ENCODE measurements at regions not wholly inside any gene's neighbourhood (a gene's known extent, or its start where the extent isn't known, plus 50 kb on each side); places are given as distances from the start of the nearest gene placed in this dataset.

DNA sequence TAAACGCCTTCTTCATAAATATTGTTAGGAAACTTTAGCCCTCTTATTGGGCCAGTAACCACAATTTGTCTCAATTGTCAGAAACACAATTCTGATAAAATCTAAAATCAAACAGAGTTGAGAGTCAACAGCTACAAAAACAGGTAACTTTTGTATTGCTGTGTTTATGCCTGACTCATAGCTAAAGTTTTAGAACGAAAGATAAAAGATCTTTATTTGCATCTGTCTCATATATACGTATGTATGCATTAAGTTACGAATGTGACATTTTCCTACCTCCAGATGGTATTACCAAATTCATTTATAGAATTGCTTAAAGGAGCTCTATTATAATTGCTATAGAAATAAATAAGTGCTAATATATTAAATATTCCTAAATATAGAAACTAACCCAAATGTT is 887.9 kb upstream of the NDST4 start (continued):
- TF ChIP-seq POLR2AphosphoS5 (IDR thresholded peaks at IDR 0.05; ENCODE audit: low read depth): no peak
- no peak for TF ChIP-seq EZH2phosphoT487 (IDR thresholded peaks at IDR 0.05; ENCODE audit: unreplicated experiment)

DNA sequence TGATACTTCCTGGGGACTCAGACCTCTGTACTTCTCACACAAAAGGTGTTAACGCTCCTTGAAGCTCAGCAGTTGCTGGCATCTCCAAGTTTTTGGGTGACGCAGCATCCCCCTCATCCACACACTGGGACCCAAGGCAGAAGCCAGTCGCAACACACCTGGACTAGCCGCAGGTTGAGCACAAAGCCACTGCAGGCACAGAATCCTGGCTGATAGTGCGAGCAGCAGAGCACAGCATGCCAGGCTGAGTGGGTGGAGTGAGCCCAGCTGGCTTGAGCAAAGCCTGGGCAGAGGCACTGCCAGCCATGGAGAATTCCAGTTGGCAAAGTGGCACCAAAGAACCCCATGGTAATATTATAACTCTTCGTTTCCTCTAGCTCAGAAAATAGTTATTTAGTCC is 873.2 kb upstream of the NDST4 start:
- no peaks in the 10 kb centered on the region for H3K27me3 Mint-ChIP-seq (ENCODE audit: insufficient read depth, low read depth, poor library complexity)
- no peaks in the 10 kb centered on the region for H3K4me1 ChIP-seq (ENCODE audit: insufficient read depth)
- no peaks in the 10 kb centered on the region for H3K4me1 Mint-ChIP-seq
- no peak overlapping the region for H3K27ac Mint-ChIP-seq
- no peaks in the 10 kb centered on the region for H3K79me2 ChIP-seq (replicated peaks; ENCODE audit: insufficient read depth)
- H3K9me2 ChIP-seq (ENCODE audit: insufficient read depth): no peaks in the 10 kb centered on the region
- H3K27ac ChIP-seq (ENCODE audit: low read depth): no peak overlapping the region
- H2AFZ ChIP-seq: no peak overlapping the region
- peaks cover 32% of the 10 kb centered on the region for H3K36me3 Mint-ChIP-seq (ENCODE audit: low read depth)
- H3K4me3 ChIP-seq: no peak overlapping the region
- H3K4me2 ChIP-seq: no peak overlapping the region
- H3F3A ChIP-seq (replicated peaks; ENCODE audit: low read depth): no peaks in the 10 kb centered on the region
- no peaks in the 10 kb centered on the region for H3K27me3 ChIP-seq (ENCODE audit: insufficient read depth)
- no peak for TF ChIP-seq STAT1 (IDR thresholded peaks at IDR 0.05; ENCODE audit: unreplicated experiment)
- TF ChIP-seq EZH2phosphoT487 (IDR thresholded peaks at IDR 0.05; ENCODE audit: unreplicated experiment): no peak
- no peak for TF ChIP-seq JUNB (IDR thresholded peaks at IDR 0.05; ENCODE audit: unreplicated experiment)
- TF ChIP-seq EZH2 (IDR thresholded peaks at IDR 0.05; ENCODE audit: low read depth, unreplicated experiment): no peak
- TF ChIP-seq, protein P1, sequence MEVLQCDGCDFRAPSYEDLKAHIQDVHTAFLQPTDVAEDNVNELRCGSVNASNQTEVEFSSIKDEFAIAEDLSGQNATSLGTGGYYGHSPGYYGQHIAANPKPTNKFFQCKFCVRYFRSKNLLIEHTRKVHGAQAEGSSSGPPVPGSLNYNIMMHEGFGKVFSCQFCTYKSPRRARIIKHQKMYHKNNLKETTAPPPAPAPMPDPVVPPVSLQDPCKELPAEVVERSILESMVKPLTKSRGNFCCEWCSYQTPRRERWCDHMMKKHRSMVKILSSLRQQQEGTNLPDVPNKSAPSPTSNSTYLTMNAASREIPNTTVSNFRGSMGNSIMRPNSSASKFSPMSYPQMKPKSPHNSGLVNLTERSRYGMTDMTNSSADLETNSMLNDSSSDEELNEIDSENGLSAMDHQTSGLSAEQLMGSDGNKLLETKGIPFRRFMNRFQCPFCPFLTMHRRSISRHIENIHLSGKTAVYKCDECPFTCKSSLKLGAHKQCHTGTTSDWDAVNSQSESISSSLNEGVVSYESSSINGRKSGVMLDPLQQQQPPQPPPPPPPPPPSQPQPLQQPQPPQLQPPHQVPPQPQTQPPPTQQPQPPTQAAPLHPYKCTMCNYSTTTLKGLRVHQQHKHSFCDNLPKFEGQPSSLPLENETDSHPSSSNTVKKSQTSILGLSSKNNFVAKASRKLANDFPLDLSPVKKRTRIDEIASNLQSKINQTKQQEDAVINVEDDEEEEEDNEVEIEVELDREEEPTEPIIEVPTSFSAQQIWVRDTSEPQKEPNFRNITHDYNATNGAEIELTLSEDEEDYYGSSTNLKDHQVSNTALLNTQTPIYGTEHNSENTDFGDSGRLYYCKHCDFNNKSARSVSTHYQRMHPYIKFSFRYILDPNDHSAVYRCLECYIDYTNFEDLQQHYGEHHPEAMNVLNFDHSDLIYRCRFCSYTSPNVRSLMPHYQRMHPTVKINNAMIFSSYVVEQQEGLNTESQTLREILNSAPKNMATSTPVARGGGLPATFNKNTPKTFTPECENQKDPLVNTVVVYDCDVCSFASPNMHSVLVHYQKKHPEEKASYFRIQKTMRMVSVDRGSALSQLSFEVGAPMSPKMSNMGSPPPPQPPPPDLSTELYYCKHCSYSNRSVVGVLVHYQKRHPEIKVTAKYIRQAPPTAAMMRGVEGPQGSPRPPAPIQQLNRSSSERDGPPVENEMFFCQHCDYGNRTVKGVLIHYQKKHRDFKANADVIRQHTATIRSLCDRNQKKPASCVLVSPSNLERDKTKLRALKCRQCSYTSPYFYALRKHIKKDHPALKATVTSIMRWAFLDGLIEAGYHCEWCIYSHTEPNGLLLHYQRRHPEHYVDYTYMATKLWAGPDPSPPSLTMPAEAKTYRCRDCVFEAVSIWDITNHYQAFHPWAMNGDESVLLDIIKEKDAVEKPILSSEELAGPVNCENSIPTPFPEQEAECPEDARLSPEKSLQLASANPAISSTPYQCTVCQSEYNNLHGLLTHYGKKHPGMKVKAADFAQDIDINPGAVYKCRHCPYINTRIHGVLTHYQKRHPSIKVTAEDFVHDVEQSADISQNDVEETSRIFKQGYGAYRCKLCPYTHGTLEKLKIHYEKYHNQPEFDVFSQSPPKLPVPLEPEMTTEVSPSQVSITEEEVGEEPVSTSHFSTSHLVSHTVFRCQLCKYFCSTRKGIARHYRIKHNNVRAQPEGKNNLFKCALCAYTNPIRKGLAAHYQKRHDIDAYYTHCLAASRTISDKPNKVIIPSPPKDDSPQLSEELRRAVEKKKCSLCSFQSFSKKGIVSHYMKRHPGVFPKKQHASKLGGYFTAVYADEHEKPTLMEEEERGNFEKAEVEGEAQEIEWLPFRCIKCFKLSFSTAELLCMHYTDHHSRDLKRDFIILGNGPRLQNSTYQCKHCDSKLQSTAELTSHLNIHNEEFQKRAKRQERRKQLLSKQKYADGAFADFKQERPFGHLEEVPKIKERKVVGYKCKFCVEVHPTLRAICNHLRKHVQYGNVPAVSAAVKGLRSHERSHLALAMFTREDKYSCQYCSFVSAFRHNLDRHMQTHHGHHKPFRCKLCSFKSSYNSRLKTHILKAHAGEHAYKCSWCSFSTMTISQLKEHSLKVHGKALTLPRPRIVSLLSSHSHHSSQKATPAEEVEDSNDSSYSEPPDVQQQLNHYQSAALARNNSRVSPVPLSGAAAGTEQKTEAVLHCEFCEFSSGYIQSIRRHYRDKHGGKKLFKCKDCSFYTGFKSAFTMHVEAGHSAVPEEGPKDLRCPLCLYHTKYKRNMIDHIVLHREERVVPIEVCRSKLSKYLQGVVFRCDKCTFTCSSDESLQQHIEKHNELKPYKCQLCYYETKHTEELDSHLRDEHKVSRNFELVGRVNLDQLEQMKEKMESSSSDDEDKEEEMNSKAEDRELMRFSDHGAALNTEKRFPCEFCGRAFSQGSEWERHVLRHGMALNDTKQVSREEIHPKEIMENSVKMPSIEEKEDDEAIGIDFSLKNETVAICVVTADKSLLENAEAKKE (CRISPR knock-in tag; IDR thresholded peaks at IDR 0.05): no peak
- no peak for TF ChIP-seq POLR2AphosphoS5 (IDR thresholded peaks at IDR 0.05; ENCODE audit: low read depth)
- no peak for TF ChIP-seq NANOG (IDR thresholded peaks at IDR 0.05; ENCODE audit: borderline replicate concordance)
- TF ChIP-seq ZNF114 (CRISPR knock-in tag; IDR thresholded peaks at IDR 0.05): no peak
- TF ChIP-seq CREB1 (CRISPR knock-in tag; IDR thresholded peaks at IDR 0.05; ENCODE audit: low read depth): no peak
- TF ChIP-seq, protein P2, sequence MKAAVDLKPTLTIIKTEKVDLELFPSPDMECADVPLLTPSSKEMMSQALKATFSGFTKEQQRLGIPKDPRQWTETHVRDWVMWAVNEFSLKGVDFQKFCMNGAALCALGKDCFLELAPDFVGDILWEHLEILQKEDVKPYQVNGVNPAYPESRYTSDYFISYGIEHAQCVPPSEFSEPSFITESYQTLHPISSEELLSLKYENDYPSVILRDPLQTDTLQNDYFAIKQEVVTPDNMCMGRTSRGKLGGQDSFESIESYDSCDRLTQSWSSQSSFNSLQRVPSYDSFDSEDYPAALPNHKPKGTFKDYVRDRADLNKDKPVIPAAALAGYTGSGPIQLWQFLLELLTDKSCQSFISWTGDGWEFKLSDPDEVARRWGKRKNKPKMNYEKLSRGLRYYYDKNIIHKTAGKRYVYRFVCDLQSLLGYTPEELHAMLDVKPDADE (IDR thresholded peaks at IDR 0.05): no peak
- TF ChIP-seq ZNF331 (CRISPR knock-in tag; IDR thresholded peaks at IDR 0.05; ENCODE audit: low read depth): no peak
- TF ChIP-seq, protein P3, sequence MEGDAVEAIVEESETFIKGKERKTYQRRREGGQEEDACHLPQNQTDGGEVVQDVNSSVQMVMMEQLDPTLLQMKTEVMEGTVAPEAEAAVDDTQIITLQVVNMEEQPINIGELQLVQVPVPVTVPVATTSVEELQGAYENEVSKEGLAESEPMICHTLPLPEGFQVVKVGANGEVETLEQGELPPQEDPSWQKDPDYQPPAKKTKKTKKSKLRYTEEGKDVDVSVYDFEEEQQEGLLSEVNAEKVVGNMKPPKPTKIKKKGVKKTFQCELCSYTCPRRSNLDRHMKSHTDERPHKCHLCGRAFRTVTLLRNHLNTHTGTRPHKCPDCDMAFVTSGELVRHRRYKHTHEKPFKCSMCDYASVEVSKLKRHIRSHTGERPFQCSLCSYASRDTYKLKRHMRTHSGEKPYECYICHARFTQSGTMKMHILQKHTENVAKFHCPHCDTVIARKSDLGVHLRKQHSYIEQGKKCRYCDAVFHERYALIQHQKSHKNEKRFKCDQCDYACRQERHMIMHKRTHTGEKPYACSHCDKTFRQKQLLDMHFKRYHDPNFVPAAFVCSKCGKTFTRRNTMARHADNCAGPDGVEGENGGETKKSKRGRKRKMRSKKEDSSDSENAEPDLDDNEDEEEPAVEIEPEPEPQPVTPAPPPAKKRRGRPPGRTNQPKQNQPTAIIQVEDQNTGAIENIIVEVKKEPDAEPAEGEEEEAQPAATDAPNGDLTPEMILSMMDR (conservative IDR thresholded peaks at IDR 0.05; ENCODE audit: low read depth in 2 of 2): no peak
- TF ChIP-seq, protein P4, sequence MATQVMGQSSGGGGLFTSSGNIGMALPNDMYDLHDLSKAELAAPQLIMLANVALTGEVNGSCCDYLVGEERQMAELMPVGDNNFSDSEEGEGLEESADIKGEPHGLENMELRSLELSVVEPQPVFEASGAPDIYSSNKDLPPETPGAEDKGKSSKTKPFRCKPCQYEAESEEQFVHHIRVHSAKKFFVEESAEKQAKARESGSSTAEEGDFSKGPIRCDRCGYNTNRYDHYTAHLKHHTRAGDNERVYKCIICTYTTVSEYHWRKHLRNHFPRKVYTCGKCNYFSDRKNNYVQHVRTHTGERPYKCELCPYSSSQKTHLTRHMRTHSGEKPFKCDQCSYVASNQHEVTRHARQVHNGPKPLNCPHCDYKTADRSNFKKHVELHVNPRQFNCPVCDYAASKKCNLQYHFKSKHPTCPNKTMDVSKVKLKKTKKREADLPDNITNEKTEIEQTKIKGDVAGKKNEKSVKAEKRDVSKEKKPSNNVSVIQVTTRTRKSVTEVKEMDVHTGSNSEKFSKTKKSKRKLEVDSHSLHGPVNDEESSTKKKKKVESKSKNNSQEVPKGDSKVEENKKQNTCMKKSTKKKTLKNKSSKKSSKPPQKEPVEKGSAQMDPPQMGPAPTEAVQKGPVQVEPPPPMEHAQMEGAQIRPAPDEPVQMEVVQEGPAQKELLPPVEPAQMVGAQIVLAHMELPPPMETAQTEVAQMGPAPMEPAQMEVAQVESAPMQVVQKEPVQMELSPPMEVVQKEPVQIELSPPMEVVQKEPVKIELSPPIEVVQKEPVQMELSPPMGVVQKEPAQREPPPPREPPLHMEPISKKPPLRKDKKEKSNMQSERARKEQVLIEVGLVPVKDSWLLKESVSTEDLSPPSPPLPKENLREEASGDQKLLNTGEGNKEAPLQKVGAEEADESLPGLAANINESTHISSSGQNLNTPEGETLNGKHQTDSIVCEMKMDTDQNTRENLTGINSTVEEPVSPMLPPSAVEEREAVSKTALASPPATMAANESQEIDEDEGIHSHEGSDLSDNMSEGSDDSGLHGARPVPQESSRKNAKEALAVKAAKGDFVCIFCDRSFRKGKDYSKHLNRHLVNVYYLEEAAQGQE (IDR thresholded peaks at IDR 0.05; ENCODE audit: unreplicated experiment): no peak
- H4K20me1 ChIP-seq (replicated peaks; ENCODE audit: insufficient read depth): no peaks in the 10 kb centered on the region
- ATAC-seq (no peak), DNase-seq (ENCODE audit: low spot score) (no peak)
- H3K9me3 Mint-ChIP-seq: peaks cover 34% of the 10 kb centered on the region
- H3K36me3 ChIP-seq (ENCODE audit: insufficient read depth): peaks cover 8% of the 10 kb centered on the region; the same call in 1 of the 2 replicates
- no peak overlapping the region for H3K4me3 Mint-ChIP-seq

All from GM23338 (cell line).